BJ (cell line): ENCODE measurements at regions not wholly inside any gene's neighbourhood (a gene's known extent, or its start where the extent isn't known, plus 50 kb on each side); places are given as distances from the start of the nearest gene placed in this dataset.

Experiments used
- CTCF ChIA-PET: fragments of 350-600 bp; formaldehyde crosslinking; extraction: SDS; loops from one replicate; lab custom pipeline; 2021; ENCODE audit warnings: antibody characterized with exemption, inconsistent platforms; lab: Yijun Ruan, JAX
- POLR2A ChIA-PET: fragments of 300-600 bp; sonication (Branson Sonifier 250); formaldehyde crosslinking; extraction: SDS; loops from one replicate; lab custom pipeline; 2021; ENCODE audit warnings: antibody characterized with exemption; lab: Charles Lee
- DNase-seq: peaks from one replicate; pipeline ENCODE4 v3.0.0-alpha.2; 2011; ENCODE audit warnings: low read depth
- H3K27me3 ChIP-seq: 2 replicates; pipeline ENCODE4 v1.6.0; 2011; ENCODE audit warnings: low read length; ENCODE audit not compliant: control insufficient read depth, insufficient read depth
- H3K36me3 ChIP-seq: 2 replicates; pipeline ENCODE4 v1.5.1; 2011; ENCODE audit warnings: low read length; ENCODE audit not compliant: control insufficient read depth, insufficient read depth
- H3K4me3 ChIP-seq: 2 replicates; pipeline ENCODE4 v1.5.1; 2011; ENCODE audit warnings: low read depth, mild to moderate bottlenecking, control low read depth, low read length
- CTCF ChIP-seq: IDR thresholded peaks from 2 replicates; pipeline ENCODE4 v1.5.1; 2011; ENCODE audit warnings: low read depth, mild to moderate bottlenecking, control low read depth, inconsistent platforms, low read length, moderate library complexity; ENCODE audit not compliant: insufficient read depth

DNA sequence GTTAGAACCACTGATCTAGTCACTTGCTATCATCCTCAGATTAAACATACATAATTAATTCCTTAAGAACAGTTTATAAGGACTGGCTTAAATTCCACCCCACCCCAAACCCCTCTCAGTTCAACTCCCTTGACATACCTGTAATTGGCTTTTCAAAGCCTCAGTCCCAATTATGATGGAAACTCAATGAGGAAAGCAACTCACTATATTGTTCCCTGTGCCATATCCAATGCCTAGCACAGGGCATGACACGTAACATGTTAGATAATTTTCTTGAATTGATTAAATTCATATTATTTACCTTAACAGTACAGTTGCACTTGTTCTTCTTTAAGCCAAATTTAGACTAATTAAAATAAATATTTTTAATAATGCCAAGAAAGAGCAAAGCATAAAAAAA, 465.1 kb upstream of the CHAC2 start:
- POLR2A ChIA-PET, result no interaction called here
- Histone ChIP-seq H3K27me3 (no peaks in the 10 kb centered on the region), H3K4me3 (no peak overlapping the region), H3K36me3 (no peaks in the 10 kb centered on the region)
- TF ChIP-seq CTCF, result no peak
- CTCF ChIA-PET, result no interaction called here
- DNase-seq, result no peak

GRCh38 chr2:53289309-53290006, 478.1 kb upstream of the CHAC2 start:
- ChIA-PET CTCF (no interaction called here), POLR2A (no interaction called here)
- no peak for DNase-seq
- Histone ChIP-seq H3K36me3 (no peaks in the 10 kb centered on the region), H3K4me3 (no peak overlapping the region), H3K27me3 (no peaks in the 10 kb centered on the region)
- TF ChIP-seq CTCF, result no peak

DNA sequence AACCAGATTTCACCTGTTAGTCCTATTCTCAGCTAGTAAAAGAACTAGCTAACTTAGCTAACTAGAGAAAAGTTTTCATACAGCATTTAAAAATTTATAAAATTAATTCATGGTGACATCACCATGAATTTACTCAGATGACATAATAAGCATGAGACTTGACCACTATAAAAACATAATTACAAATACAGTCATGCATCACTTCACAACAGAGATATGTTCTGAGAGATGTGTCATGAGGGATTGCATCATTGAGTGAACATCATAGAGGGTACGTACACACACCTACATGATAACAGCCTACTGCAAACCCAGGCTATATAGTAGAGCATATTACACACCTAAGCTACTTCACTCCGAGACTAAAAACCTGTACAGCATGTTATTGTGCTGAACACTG, 481.3 kb upstream of the CHAC2 start:
- H3K4me3 ChIP-seq, result no peak overlapping the region
- POLR2A ChIA-PET, result no interaction called here
- no peaks in the 10 kb centered on the region for H3K27me3 ChIP-seq
- no peak for DNase-seq
- CTCF ChIA-PET, result no interaction called here
- TF ChIP-seq CTCF, result no peak
- no peaks in the 10 kb centered on the region for H3K36me3 ChIP-seq

DNA sequence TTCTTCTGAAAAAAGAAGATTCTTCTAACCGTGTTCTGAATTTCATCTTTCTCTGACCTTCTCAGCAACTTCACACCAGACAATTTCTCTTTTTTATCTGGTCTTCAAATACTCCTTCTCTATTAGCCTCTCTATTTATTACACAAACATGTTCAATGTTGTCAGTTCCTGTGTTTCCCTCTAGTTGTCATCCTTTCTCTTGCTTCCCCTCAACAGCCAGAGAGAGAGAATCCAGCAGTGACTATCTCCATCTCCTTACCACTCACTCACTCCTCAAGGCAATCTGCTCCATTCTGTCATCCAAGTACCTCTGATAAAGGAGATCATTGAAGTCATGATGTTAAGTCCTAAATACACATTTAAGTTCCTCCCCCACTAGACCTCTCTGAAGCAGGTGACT, 491.9 kb upstream of the CHAC2 start:
- H3K27me3 ChIP-seq, result no peaks in the 10 kb centered on the region
- DNase-seq, result no peak
- no peaks in the 10 kb centered on the region for H3K36me3 ChIP-seq
- TF ChIP-seq CTCF, result no peak
- H3K4me3 ChIP-seq, result no peak overlapping the region
- ChIA-PET POLR2A (no interaction called here), CTCF (no interaction called here)

DNA sequence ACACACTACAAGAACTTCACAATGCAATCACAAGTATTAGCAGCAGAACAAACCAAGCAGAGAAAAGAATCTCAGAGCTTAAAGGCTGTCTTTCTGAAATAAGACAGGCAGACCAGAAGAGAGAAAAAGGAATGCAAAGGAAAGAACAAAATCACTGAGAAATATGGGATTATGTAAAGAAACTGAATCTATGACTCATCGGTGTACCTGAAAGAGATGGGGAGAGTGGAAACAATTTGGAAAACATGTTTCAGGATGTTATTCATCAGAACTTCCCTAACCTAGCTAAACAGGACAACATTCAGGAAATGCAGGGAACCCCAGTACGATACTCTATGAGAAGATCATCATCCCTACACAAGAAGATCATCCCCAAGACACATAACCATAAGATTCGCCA, 499.0 kb upstream of the CHAC2 start:
- Histone ChIP-seq H3K27me3 (no peaks in the 10 kb centered on the region), H3K36me3 (no peaks in the 10 kb centered on the region), H3K4me3 (no peak overlapping the region)
- ChIA-PET POLR2A (no interaction called here), CTCF (no interaction called here)
- TF ChIP-seq CTCF, result no peak
- DNase-seq, result no peak
